DND-41 (cell line): ENCODE measurements at regions not wholly inside any gene's neighbourhood (a gene's known extent, or its start where the extent isn't known, plus 50 kb on each side); places are given as distances from the start of the nearest gene placed in this dataset.

Experiments
- ATAC-seq: fragments of 200-7000 bp; cut with Tn5 transposase; 3 replicates; pipeline ENCODE4 v1.9.1; 2021; ENCODE audit warnings: low read depth; ENCODE audit not compliant: insufficient read depth
- DNase-seq: peaks from one replicate; pipeline ENCODE4 v3.0.0-alpha.2; 2020
- H2AFZ ChIP-seq: 2 replicates; pipeline ENCODE4 v1.6.0; 2012; ENCODE audit warnings: low read depth, low read length
- H3K27ac ChIP-seq: 2 replicates; pipeline ENCODE4 v1.5.1; 2012; ENCODE audit warnings: low read length, inconsistent platforms
- H3K27me3 ChIP-seq: fragments of 200-600 bp; sonication (generic); 2 replicates; pipeline ENCODE4 v1.6.0; 2012; ENCODE audit warnings: low read length, mild to moderate bottlenecking, inconsistent platforms; ENCODE audit not compliant: insufficient read depth, poor library complexity
- H3K36me3 ChIP-seq: 2 replicates; pipeline ENCODE4 v1.5.1; 2012; ENCODE audit warnings: low read length, inconsistent platforms; ENCODE audit not compliant: insufficient read depth
- H3K4me1 ChIP-seq: 2 replicates; pipeline ENCODE4 v1.5.1; 2012; ENCODE audit warnings: mild to moderate bottlenecking, low read length; ENCODE audit not compliant: insufficient read depth
- H3K4me2 ChIP-seq: 2 replicates; pipeline ENCODE4 v1.6.0; 2012; ENCODE audit warnings: mild to moderate bottlenecking, moderate library complexity, low read length, inconsistent platforms; ENCODE audit not compliant: insufficient read depth
- H3K4me3 ChIP-seq, 2 experiments: fragments of 200-600 bp in 1 of 2; shearing (Covaris generic) in 1 of 2; 2 replicates each; pipeline ENCODE4 v1.5.1; 2012 to 2016; ENCODE audit warnings: inconsistent platforms in 2 of 2, low read length in 2 of 2, mild to moderate bottlenecking in 2 of 2, low read depth in 1 of 2, moderate library complexity in 1 of 2
- H3K79me2 ChIP-seq: 2 replicates; pipeline ENCODE4 v1.6.0; 2012; ENCODE audit warnings: low read length, inconsistent platforms; ENCODE audit not compliant: insufficient read depth
- H3K9ac ChIP-seq: 2 replicates; pipeline ENCODE4 v1.6.0; 2012; ENCODE audit warnings: low read depth, mild to moderate bottlenecking, inconsistent platforms, low read length, moderate library complexity
- H3K9me3 ChIP-seq: 2 replicates; pipeline ENCODE4 v1.5.1; 2012; ENCODE audit warnings: low read length, moderate library complexity, mild to moderate bottlenecking, inconsistent platforms; ENCODE audit not compliant: insufficient read depth, severe bottlenecking
- H4K20me1 ChIP-seq: 2 replicates; pipeline ENCODE4 v1.6.0; 2012; ENCODE audit warnings: low read length; ENCODE audit not compliant: insufficient read depth
- CTCF ChIP-seq: IDR thresholded peaks from 2 replicates; pipeline ENCODE4 v1.5.1; 2012; ENCODE audit warnings: borderline replicate concordance, low read length, moderate library complexity, mild to moderate bottlenecking; ENCODE audit not compliant: poor library complexity, severe bottlenecking; ENCODE audit errors: extremely low read depth
- EZH2 ChIP-seq: IDR thresholded peaks from 3 replicates; pipeline ENCODE4 v1.6.1; 2012; ENCODE audit warnings: borderline replicate concordance, low read depth, mild to moderate bottlenecking, moderate library complexity, low read length, inconsistent platforms; ENCODE audit not compliant: severe bottlenecking

- no peak for DNase-seq
- Histone ChIP-seq H4K20me1 (no peaks in the 10 kb centered on the region), H3K27me3 (no peaks in the 10 kb centered on the region), H2AFZ (no peak overlapping the region), H3K9ac (no peak overlapping the region), H3K4me1 (no peaks in the 10 kb centered on the region), H3K79me2 (no peaks in the 10 kb centered on the region), H3K36me3 (no peaks in the 10 kb centered on the region), H3K9me3 (no peaks in the 10 kb centered on the region), H3K27ac (no peak overlapping the region), H3K4me3 (no peak overlapping the region), H3K4me2 (no peak overlapping the region)
- TF ChIP-seq CTCF = no peak
- no peak for TF ChIP-seq EZH2
- ATAC-seq = no peak
Measured at GRCh38 chr13:27712421-27712820, 79.9 kb upstream of the GSX1 start.

- H3K4me1 ChIP-seq = no peaks in the 10 kb centered on the region
- H4K20me1 ChIP-seq = no peaks in the 10 kb centered on the region
- no peaks in the 10 kb centered on the region for H3K79me2 ChIP-seq
- H3K27me3 ChIP-seq = no peaks in the 10 kb centered on the region
- no peak overlapping the region for H3K27ac ChIP-seq
- TF ChIP-seq EZH2 (no peak), CTCF (no peak)
- no peak for DNase-seq
- no peaks in the 10 kb centered on the region for H3K9me3 ChIP-seq
- no peaks in the 10 kb centered on the region for H3K36me3 ChIP-seq
- H3K4me2 ChIP-seq = no peak overlapping the region
- ATAC-seq = no peak
- H2AFZ ChIP-seq = no peak overlapping the region
- no peak overlapping the region for H3K4me3 ChIP-seq
- no peak overlapping the region for H3K9ac ChIP-seq
Measured at GRCh38 chr13:27713767-27714166, 78.5 kb upstream of the GSX1 start.

- Histone ChIP-seq H3K27ac (no peak overlapping the region), H3K4me3 (no peak overlapping the region), H3K79me2 (no peaks in the 10 kb centered on the region), H3K36me3 (no peaks in the 10 kb centered on the region), H3K27me3 (no peaks in the 10 kb centered on the region), H3K4me2 (no peak overlapping the region), H3K4me1 (no peaks in the 10 kb centered on the region), H2AFZ (no peak overlapping the region), H4K20me1 (no peaks in the 10 kb centered on the region), H3K9ac (no peak overlapping the region), H3K9me3 (no peaks in the 10 kb centered on the region)
- no peak for ATAC-seq
- DNase-seq = no peak
- TF ChIP-seq EZH2 (no peak), CTCF (no peak)
Measured at GRCh38 chr13:27721681-27722080, 70.6 kb upstream of the GSX1 start.

GRCh38 chr13:27728271-27728670, 64.0 kb upstream of the GSX1 start:
- Histone ChIP-seq H4K20me1 (no peaks in the 10 kb centered on the region), H3K9ac (no peak overlapping the region), H3K4me2 (no peak overlapping the region), H3K9me3 (no peaks in the 10 kb centered on the region), H3K4me1 (peaks cover 28% of the 10 kb centered on the region), H3K79me2 (no peaks in the 10 kb centered on the region), H3K27me3 (no peaks in the 10 kb centered on the region), H3K36me3 (no peaks in the 10 kb centered on the region), H3K27ac (no peak overlapping the region), H3K4me3 (no peak overlapping the region), H2AFZ (no peak overlapping the region)
- DNase-seq (no peak), ATAC-seq (no peak)
- TF ChIP-seq EZH2 = no peak
- no peak for TF ChIP-seq CTCF
